ENCODE measurements at regions not wholly inside any gene's neighbourhood (a gene's known extent, or its start where the extent isn't known, plus 50 kb on each side); places are given as distances from the start of the nearest gene placed in this dataset.
A peak's percentile ranks its signal among the peaks of the same experiment; 100 is the strongest.

DNA sequence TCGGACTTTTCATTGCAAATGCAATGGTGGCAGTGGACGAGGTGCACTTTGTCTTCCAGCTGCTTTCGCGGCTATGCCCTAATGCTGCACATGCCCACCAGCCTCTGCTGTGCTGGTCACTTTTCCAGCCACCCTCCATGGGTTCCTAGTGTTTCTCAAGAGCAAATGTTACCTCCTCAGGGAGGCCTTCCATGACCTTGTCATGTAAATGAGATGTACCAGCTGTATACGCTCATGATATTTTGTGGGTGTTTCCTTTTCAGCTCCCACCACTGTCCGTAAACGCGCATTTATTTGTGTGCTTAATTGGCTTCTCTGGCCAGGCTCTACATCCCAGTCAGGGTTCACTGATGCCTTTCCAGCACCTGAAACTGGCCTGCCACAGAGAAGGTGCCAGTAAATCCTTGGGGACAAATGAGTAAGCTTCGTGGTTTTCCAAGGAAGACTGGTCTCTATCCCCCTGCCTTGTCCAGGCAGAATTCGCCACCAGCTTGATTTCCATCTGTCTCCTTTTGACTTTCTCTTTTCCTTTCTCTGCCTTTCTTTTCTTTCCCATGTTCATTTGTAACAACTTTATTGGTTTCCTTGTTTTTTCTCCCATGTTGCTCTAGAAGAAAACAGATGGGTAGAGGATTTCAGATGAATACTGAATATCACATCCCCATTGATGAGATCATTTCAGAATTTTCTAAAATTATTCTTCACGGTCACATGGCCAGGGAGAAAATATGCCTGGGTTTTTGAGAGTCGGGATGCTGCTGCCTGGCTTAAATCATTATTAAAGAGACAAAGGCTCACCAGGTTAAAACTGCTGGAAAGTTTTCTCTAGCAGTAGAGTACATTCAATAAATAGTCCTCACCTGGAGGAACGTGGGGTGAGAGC is 82.5 kb downstream of the CHST2 start:
- no peak overlapping the region for H2BK12ac ChIP-seq (ENCODE audit: low read length in 2 of 2)
- H3K27ac ChIP-seq (ENCODE audit: low read length, poor library complexity, severe bottlenecking), result no peak overlapping the region
- H2BK15ac ChIP-seq (ENCODE audit: low read depth, poor library complexity, severe bottlenecking), result no peak overlapping the region
- no peak overlapping the region for H3K4ac ChIP-seq (ENCODE audit: low read depth in 1 of 2, low read length in 2 of 2)
- H3K4me1 ChIP-seq (ENCODE audit: control insufficient read depth, insufficient read depth, low read depth, low read length), result peaks cover 4% of the 10 kb centered on the region
- H3K9ac ChIP-seq (ENCODE audit: low read length), result no peak overlapping the region
- H2AFZ ChIP-seq (ENCODE audit: low read depth, low read length), result no peak overlapping the region
- no peak overlapping the region for H2BK5ac ChIP-seq (ENCODE audit: low read depth, low read length, poor library complexity, severe bottlenecking)
- H3K14ac ChIP-seq (ENCODE audit: low read length in 2 of 2), result no peak overlapping the region
- no peak overlapping the region for H3K23ac ChIP-seq (ENCODE audit: low read length in 2 of 2)
- H2BK120ac ChIP-seq (ENCODE audit: low read depth, low read length), result no peak overlapping the region
- no peaks in the 10 kb centered on the region for H3K36me3 ChIP-seq (ENCODE audit: control insufficient read depth in 1 of 2, insufficient read depth in 2 of 2, low read depth in 1 of 2, low read length in 2 of 2)
- H3K9me3 ChIP-seq (ENCODE audit: control insufficient read depth, low read length), result peaks cover 3% of the 10 kb centered on the region
- no peaks in the 10 kb centered on the region for H3K27me3 ChIP-seq (ENCODE audit: control insufficient read depth in 1 of 2, insufficient read depth in 1 of 2, low read length in 2 of 2)
- H3K79me1 ChIP-seq (replicated peaks; ENCODE audit: low read length, poor library complexity, severe bottlenecking), result no peaks in the 10 kb centered on the region
- H4K8ac ChIP-seq (ENCODE audit: low read length), result no peak overlapping the region
- H3K4me3 ChIP-seq (ENCODE audit: insufficient read depth in 1 of 2, low read depth in 1 of 2, low read length in 2 of 2), result no peak overlapping the region
- no peak overlapping the region for H3K4me2 ChIP-seq (ENCODE audit: low read length, poor library complexity, severe bottlenecking)
- no peak overlapping the region for H3K18ac ChIP-seq (ENCODE audit: low read depth in 1 of 2, low read length in 2 of 2)
- H4K91ac ChIP-seq (ENCODE audit: low read length), result no peak overlapping the region
- no peak overlapping the region for H2AK5ac ChIP-seq (ENCODE audit: low read length, severe bottlenecking)
- DNase-seq, result no peak
- WGBS, result 91% methylated on average over 12 of the region's 13 CpGs

DNA sequence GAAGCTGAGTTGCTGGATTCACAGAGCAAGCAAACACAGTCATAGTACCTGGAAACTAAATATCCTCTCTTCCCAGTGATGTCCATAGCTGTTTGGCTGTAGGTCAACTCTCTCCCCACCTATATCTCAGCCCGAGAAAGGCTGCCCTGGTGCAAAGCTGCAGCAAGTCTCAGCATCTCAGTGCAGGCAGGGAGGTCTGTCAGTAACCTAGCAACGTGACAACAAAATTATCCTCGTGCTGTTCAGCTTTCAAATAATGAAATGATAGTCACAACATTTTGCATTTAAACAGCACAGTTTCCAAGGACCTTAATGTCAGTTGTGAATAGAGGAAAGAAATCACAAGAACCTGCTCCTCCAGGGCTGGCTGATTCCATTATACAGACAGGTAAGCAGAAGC is 83.6 kb downstream of the CHST2 start:
- Histone ChIP-seq H2AFZ (ENCODE audit: low read depth, low read length) (no peak overlapping the region), H3K4me3 (ENCODE audit: insufficient read depth in 1 of 2, low read depth in 1 of 2, low read length in 2 of 2) (no peak overlapping the region), H3K4me1 (ENCODE audit: control insufficient read depth, insufficient read depth, low read depth, low read length) (peaks cover 4% of the 10 kb centered on the region), H3K27ac (ENCODE audit: low read length, poor library complexity, severe bottlenecking) (no peak overlapping the region), H3K4me2 (ENCODE audit: low read length, poor library complexity, severe bottlenecking) (no peak overlapping the region), H2BK15ac (ENCODE audit: low read depth, poor library complexity, severe bottlenecking) (no peak overlapping the region), H3K23ac (ENCODE audit: low read length in 2 of 2) (no peak overlapping the region), H4K91ac (ENCODE audit: low read length) (no peak overlapping the region), H2BK5ac (ENCODE audit: low read depth, low read length, poor library complexity, severe bottlenecking) (no peak overlapping the region), H2BK120ac (ENCODE audit: low read depth, low read length) (no peak overlapping the region), H3K27me3 (ENCODE audit: control insufficient read depth in 1 of 2, insufficient read depth in 1 of 2, low read length in 2 of 2) (no peaks in the 10 kb centered on the region), H3K4ac (ENCODE audit: low read depth in 1 of 2, low read length in 2 of 2) (no peak overlapping the region), H3K14ac (ENCODE audit: low read length in 2 of 2) (no peak overlapping the region), H3K9me3 (ENCODE audit: control insufficient read depth, low read length) (peaks cover 3% of the 10 kb centered on the region), H3K9ac (ENCODE audit: low read length) (no peak overlapping the region), H3K36me3 (ENCODE audit: control insufficient read depth in 1 of 2, insufficient read depth in 2 of 2, low read depth in 1 of 2, low read length in 2 of 2) (no peaks in the 10 kb centered on the region), H4K8ac (ENCODE audit: low read length) (no peak overlapping the region), H3K79me1 (replicated peaks; ENCODE audit: low read length, poor library complexity, severe bottlenecking) (no peaks in the 10 kb centered on the region), H2BK12ac (ENCODE audit: low read length in 2 of 2) (no peak overlapping the region), H3K18ac (ENCODE audit: low read depth in 1 of 2, low read length in 2 of 2) (no peak overlapping the region), H2AK5ac (ENCODE audit: low read length, severe bottlenecking) (no peak overlapping the region)
- 55% methylated on average over 3 of the region's 3 CpGs for WGBS
- no peak for DNase-seq

DNA sequence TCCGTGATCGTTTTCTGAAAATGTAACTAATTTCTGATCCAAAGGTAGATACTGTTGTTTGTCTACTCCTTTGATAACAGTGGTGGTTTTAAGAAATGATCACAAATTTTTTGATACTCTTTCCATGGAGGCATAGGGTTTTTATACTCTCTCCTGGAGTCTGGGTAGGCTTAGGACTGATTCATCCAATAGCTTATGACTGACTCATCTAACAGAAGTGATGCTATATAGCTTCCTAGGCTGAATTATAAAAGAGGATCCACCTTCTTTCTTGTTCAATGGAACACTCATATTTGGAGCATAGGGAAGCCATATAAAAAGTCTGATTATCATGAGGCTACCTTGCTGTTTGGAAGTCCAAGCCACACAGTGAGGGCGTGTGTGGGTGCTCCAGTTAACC is 84.3 kb downstream of the CHST2 start:
- Histone ChIP-seq H3K18ac (ENCODE audit: low read depth in 1 of 2, low read length in 2 of 2) (no peak overlapping the region), H3K79me1 (replicated peaks; ENCODE audit: low read length, poor library complexity, severe bottlenecking) (no peaks in the 10 kb centered on the region), H2BK120ac (ENCODE audit: low read depth, low read length) (no peak overlapping the region), H3K4me3 (ENCODE audit: insufficient read depth in 1 of 2, low read depth in 1 of 2, low read length in 2 of 2) (no peak overlapping the region), H2AFZ (ENCODE audit: low read depth, low read length) (no peak overlapping the region), H3K9me3 (ENCODE audit: control insufficient read depth, low read length) (peaks cover 3% of the 10 kb centered on the region), H3K14ac (ENCODE audit: low read length in 2 of 2) (no peak overlapping the region), H3K23ac (ENCODE audit: low read length in 2 of 2) (no peak overlapping the region), H3K36me3 (ENCODE audit: control insufficient read depth in 1 of 2, insufficient read depth in 2 of 2, low read depth in 1 of 2, low read length in 2 of 2) (no peaks in the 10 kb centered on the region), H3K27ac (ENCODE audit: low read length, poor library complexity, severe bottlenecking) (no peak overlapping the region), H2AK5ac (ENCODE audit: low read length, severe bottlenecking) (no peak overlapping the region), H3K4me1 (ENCODE audit: control insufficient read depth, insufficient read depth, low read depth, low read length) (peaks cover 4% of the 10 kb centered on the region), H2BK15ac (ENCODE audit: low read depth, poor library complexity, severe bottlenecking) (no peak overlapping the region), H2BK5ac (ENCODE audit: low read depth, low read length, poor library complexity, severe bottlenecking) (no peak overlapping the region), H2BK12ac (ENCODE audit: low read length in 2 of 2) (no peak overlapping the region), H3K4me2 (ENCODE audit: low read length, poor library complexity, severe bottlenecking) (no peak overlapping the region), H4K8ac (ENCODE audit: low read length) (no peak overlapping the region), H4K91ac (ENCODE audit: low read length) (no peak overlapping the region), H3K9ac (ENCODE audit: low read length) (no peak overlapping the region), H3K27me3 (ENCODE audit: control insufficient read depth in 1 of 2, insufficient read depth in 1 of 2, low read length in 2 of 2) (no peaks in the 10 kb centered on the region), H3K4ac (ENCODE audit: low read depth in 1 of 2, low read length in 2 of 2) (no peak overlapping the region)
- peak; percentile 16 for DNase-seq
- 89% methylated on average over 3 of the region's 3 CpGs for WGBS

DNA sequence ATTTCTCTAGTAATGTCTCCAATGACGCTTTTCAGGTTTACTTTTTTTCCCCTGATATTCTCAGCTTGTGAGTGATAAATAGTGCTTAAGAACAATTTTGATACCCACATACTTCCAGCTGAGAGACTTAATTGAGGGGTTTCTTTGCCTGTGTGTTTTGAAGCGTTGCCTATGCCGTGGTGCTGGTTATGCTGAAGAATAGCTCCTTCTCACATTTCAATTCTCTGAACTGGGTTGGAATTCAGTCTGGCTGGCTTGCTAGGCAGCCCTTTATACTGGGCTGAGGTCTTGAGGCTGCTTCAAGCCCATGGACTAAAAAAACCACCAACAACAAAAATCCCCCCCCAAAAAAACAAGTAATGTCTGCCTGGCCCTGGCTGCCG is 87.4 kb downstream of the CHST2 start:
- H3K18ac ChIP-seq (ENCODE audit: low read depth in 1 of 2, low read length in 2 of 2), result peak overlapping the region in 1 of 2 experiments; percentile 27
- H4K91ac ChIP-seq (ENCODE audit: low read length), result no peak overlapping the region

More for the DNA sequence above, 87.4 kb downstream of the CHST2 start:
- no peak overlapping the region for H2AFZ ChIP-seq (ENCODE audit: low read depth, low read length)
- H3K27me3 ChIP-seq (ENCODE audit: control insufficient read depth in 1 of 2, insufficient read depth in 1 of 2, low read length in 2 of 2), result no peaks in the 10 kb centered on the region
- H3K4ac ChIP-seq (ENCODE audit: low read depth in 1 of 2, low read length in 2 of 2), result no peak overlapping the region
- no peak overlapping the region for H3K4me3 ChIP-seq (ENCODE audit: insufficient read depth in 1 of 2, low read depth in 1 of 2, low read length in 2 of 2)
- DNase-seq, result no peak
- peaks cover 3% of the 10 kb centered on the region for H3K9me3 ChIP-seq (ENCODE audit: control insufficient read depth, low read length)
- H2BK5ac ChIP-seq (ENCODE audit: low read depth, low read length, poor library complexity, severe bottlenecking), result peak overlapping the region; percentile 86
- H3K14ac ChIP-seq (ENCODE audit: low read length in 2 of 2), result no peak overlapping the region
- H2BK15ac ChIP-seq (ENCODE audit: low read depth, poor library complexity, severe bottlenecking), result no peak overlapping the region
- H3K9ac ChIP-seq (ENCODE audit: low read length), result no peak overlapping the region
- H3K79me1 ChIP-seq (replicated peaks; ENCODE audit: low read length, poor library complexity, severe bottlenecking), result no peaks in the 10 kb centered on the region
- H3K27ac ChIP-seq (ENCODE audit: low read length, poor library complexity, severe bottlenecking), result peak overlapping the region; percentile 95
- H4K8ac ChIP-seq (ENCODE audit: low read length), result no peak overlapping the region
- peak overlapping the region; percentile 42 for H3K4me2 ChIP-seq (ENCODE audit: low read length, poor library complexity, severe bottlenecking)
- peak overlapping the region; percentile 23 for H2BK120ac ChIP-seq (ENCODE audit: low read depth, low read length)
- H3K23ac ChIP-seq (ENCODE audit: low read length in 2 of 2), result no peak overlapping the region
- H2AK5ac ChIP-seq (ENCODE audit: low read length, severe bottlenecking), result no peak overlapping the region
- H3K36me3 ChIP-seq (ENCODE audit: control insufficient read depth in 1 of 2, insufficient read depth in 2 of 2, low read depth in 1 of 2, low read length in 2 of 2), result no peaks in the 10 kb centered on the region
- 83% methylated on average over 2 of the region's 4 CpGs for WGBS
- peak overlapping the region in 1 of 2 experiments; percentile 67 for H2BK12ac ChIP-seq (ENCODE audit: low read length in 2 of 2)
- H3K4me1 ChIP-seq (ENCODE audit: control insufficient read depth, insufficient read depth, low read depth, low read length), result peaks cover 4% of the 10 kb centered on the region
